OCI-LY1 (cell line): ENCODE measurements at regions not wholly inside any gene's neighbourhood (a gene's known extent, or its start where the extent isn't known, plus 50 kb on each side); places are given as distances from the start of the nearest gene placed in this dataset.

ENCODE experiments used
- H2AFZ ChIP-seq: fragments of 200-600 bp; sonication (generic), shearing (Covaris generic); 2 replicates; pipeline ENCODE4 v1.6.0; 2014; ENCODE audit warnings: antibody characterized with exemption, mild to moderate bottlenecking, low read length
- H3F3A ChIP-seq: fragments of 200-600 bp; sonication (generic), shearing (Covaris generic); 2 replicates; pipeline ENCODE4 v1.6.0; 2014; ENCODE audit warnings: mild to moderate bottlenecking, antibody characterized with exemption, low read length, moderate library complexity; ENCODE audit not compliant: insufficient read depth
- H3K27ac ChIP-seq: fragments of 200-600 bp; sonication (generic); 2 replicates; pipeline ENCODE4 v1.5.1; 2014; ENCODE audit warnings: low read length, mixed run types, mild to moderate bottlenecking, low read depth; ENCODE audit not compliant: poor library complexity, severe bottlenecking
- H3K27me3 ChIP-seq: fragments of 200-600 bp; sonication (generic); 2 replicates; pipeline ENCODE4 v1.6.0; 2014; ENCODE audit warnings: antibody characterized with exemption, mild to moderate bottlenecking, low read length, moderate library complexity; ENCODE audit not compliant: insufficient read depth
- H3K36me3 ChIP-seq: fragments of 200-600 bp; sonication (generic); 2 replicates; pipeline ENCODE4 v1.6.1; 2014; ENCODE audit warnings: mild to moderate bottlenecking, antibody characterized with exemption, low read length, moderate library complexity, mixed read lengths; ENCODE audit not compliant: insufficient read depth
- H3K4me1 ChIP-seq: fragments of 200-600 bp; sonication (generic); 2 replicates; pipeline ENCODE4 v1.5.1; 2014; ENCODE audit warnings: mild to moderate bottlenecking, low read length, moderate library complexity; ENCODE audit not compliant: insufficient read depth, severe bottlenecking
- H3K4me2 ChIP-seq: fragments of 200-600 bp; sonication (generic), shearing (Covaris generic); 2 replicates; pipeline ENCODE4 v1.6.1; 2014; ENCODE audit warnings: low read length
- H3K4me3 ChIP-seq: fragments of 200-600 bp; sonication (generic); 2 replicates; pipeline ENCODE4 v1.5.1; 2014; ENCODE audit warnings: low read length, low read depth, mild to moderate bottlenecking, mixed read lengths; ENCODE audit not compliant: poor library complexity, severe bottlenecking
- H3K79me2 ChIP-seq: fragments of 200-600 bp; shearing (Covaris generic); 2 replicates; pipeline ENCODE4 v1.6.1; 2016; ENCODE audit warnings: mixed run types, low read length, mixed read lengths; ENCODE audit not compliant: insufficient read depth
- H3K9ac ChIP-seq: fragments of 200-600 bp; sonication (generic), shearing (Covaris generic); 2 replicates; pipeline ENCODE4 v1.6.1; 2014; ENCODE audit warnings: mild to moderate bottlenecking, low read length, mixed read lengths
- H3K9me2 ChIP-seq: fragments of 200-600 bp; sonication (generic), shearing (Covaris generic); 2 replicates; pipeline ENCODE4 v1.6.1; 2014; ENCODE audit warnings: low read depth, mild to moderate bottlenecking, low read length, mixed read lengths
- H3K9me3 ChIP-seq: fragments of 200-600 bp; shearing (Covaris generic); 2 replicates; pipeline ENCODE4 v1.6.1; 2014; ENCODE audit warnings: low read length, mixed read lengths
- H4K20me1 ChIP-seq: fragments of 200-600 bp; sonication (generic), shearing (Covaris generic); 2 replicates; pipeline ENCODE4 v1.6.0; 2016; ENCODE audit warnings: mild to moderate bottlenecking, low read length; ENCODE audit not compliant: insufficient read depth
- CTCF ChIP-seq: fragments of 200-600 bp; sonication (generic), shearing (Covaris generic); IDR thresholded peaks from 2 replicates; pipeline ENCODE4 v1.5.1; 2017; ENCODE audit warnings: mild to moderate bottlenecking, antibody characterized with exemption, low read length, moderate library complexity, mixed read lengths
- EZH2 ChIP-seq: fragments of 200-600 bp; sonication (generic), shearing (Covaris generic); IDR thresholded peaks from 2 replicates; pipeline ENCODE4 v1.8.0; 2017; ENCODE audit warnings: borderline replicate concordance, mixed run types, mild to moderate bottlenecking, antibody characterized with exemption, low read length, moderate library complexity, mixed read lengths

DNA sequence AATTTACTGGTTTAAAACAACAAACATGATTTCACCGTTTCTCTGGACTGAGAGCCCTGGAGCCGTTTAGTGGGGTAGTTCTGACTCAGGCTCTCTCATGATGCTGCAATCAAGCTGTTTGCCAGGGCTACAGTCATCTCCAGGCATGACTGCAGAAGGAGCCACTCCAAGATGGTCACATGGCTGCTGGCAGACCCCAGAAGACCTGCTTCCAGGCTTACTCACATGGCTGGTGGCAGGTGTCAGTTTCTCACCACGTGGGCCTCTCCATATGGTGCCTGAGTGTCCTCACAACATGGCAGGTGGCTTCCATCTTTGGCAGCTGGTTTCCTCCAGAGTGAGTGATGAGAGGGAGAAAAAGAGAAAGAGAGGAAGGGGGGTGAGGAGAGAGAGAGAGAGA lies 378.3 kb upstream of the RGMA start:
- H3K4me2 ChIP-seq = no peak overlapping the region
- H3K9ac ChIP-seq = no peak overlapping the region
- no peaks in the 10 kb centered on the region for H3K9me3 ChIP-seq
- H3F3A ChIP-seq = no peaks in the 10 kb centered on the region
- H3K9me2 ChIP-seq = no peaks in the 10 kb centered on the region
- no peak overlapping the region for H3K27ac ChIP-seq
- no peak overlapping the region for H2AFZ ChIP-seq
- H4K20me1 ChIP-seq = no peaks in the 10 kb centered on the region
- H3K4me1 ChIP-seq = no peaks in the 10 kb centered on the region
- TF ChIP-seq EZH2 (no peak), CTCF (no peak)
- no peaks in the 10 kb centered on the region for H3K27me3 ChIP-seq
- no peaks in the 10 kb centered on the region for H3K79me2 ChIP-seq
- H3K4me3 ChIP-seq = no peak overlapping the region
- no peaks in the 10 kb centered on the region for H3K36me3 ChIP-seq

DNA sequence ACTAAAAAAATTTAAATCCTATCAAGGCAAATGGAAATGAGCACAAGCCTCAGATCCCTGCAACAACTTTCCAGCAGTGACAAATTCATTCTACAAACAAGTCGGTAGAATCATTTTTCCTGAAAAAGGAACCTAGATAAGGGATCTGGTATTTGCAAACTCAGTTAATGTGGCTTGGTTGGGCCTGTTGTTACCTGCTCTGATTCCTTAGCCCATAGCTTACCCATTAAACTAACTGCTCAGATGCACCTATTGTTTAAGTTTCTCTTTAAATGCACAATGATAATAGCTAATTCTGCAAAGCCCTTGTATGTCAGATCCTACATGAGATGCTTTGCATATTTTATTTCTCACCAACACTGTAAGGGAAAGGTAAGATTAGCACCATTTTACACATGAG lies 377.4 kb upstream of the RGMA start:
- Histone ChIP-seq H3K27ac (no peak overlapping the region), H3K4me2 (no peak overlapping the region), H3K27me3 (no peaks in the 10 kb centered on the region), H3K36me3 (no peaks in the 10 kb centered on the region), H3K9me3 (no peaks in the 10 kb centered on the region), H3K79me2 (no peaks in the 10 kb centered on the region), H2AFZ (no peak overlapping the region), H3K4me3 (no peak overlapping the region), H3K9ac (no peak overlapping the region), H3K9me2 (no peaks in the 10 kb centered on the region), H3F3A (no peaks in the 10 kb centered on the region), H3K4me1 (no peaks in the 10 kb centered on the region), H4K20me1 (no peaks in the 10 kb centered on the region)
- no peak for TF ChIP-seq CTCF
- no peak for TF ChIP-seq EZH2

GRCh38 chr15:93462690-93463089 lies 373.7 kb upstream of the RGMA start:
- Histone ChIP-seq H3K9ac (no peak overlapping the region), H3K27ac (no peak overlapping the region), H3F3A (no peaks in the 10 kb centered on the region), H3K4me3 (no peak overlapping the region), H3K9me2 (no peaks in the 10 kb centered on the region), H3K4me1 (no peaks in the 10 kb centered on the region), H2AFZ (no peak overlapping the region), H3K9me3 (no peaks in the 10 kb centered on the region), H3K36me3 (no peaks in the 10 kb centered on the region), H4K20me1 (no peaks in the 10 kb centered on the region), H3K79me2 (no peaks in the 10 kb centered on the region), H3K27me3 (no peaks in the 10 kb centered on the region), H3K4me2 (no peak overlapping the region)
- TF ChIP-seq CTCF = no peak
- TF ChIP-seq EZH2 = no peak
